HG02970 (cell line): ENCODE measurements at regions not wholly inside any gene's neighbourhood (a gene's known extent, or its start where the extent isn't known, plus 50 kb on each side); places are given as distances from the start of the nearest gene placed in this dataset.

ENCODE experiments used
- ATAC-seq: cut with Tn5 transposase; IDR thresholded peaks from one replicate; pipeline ENCODE4 v1.9.1; 2021; ENCODE audit warnings: mild to moderate bottlenecking, moderate library complexity, moderate number of reproducible peaks; ENCODE audit not compliant: unreplicated experiment, low FRiP score

DNA sequence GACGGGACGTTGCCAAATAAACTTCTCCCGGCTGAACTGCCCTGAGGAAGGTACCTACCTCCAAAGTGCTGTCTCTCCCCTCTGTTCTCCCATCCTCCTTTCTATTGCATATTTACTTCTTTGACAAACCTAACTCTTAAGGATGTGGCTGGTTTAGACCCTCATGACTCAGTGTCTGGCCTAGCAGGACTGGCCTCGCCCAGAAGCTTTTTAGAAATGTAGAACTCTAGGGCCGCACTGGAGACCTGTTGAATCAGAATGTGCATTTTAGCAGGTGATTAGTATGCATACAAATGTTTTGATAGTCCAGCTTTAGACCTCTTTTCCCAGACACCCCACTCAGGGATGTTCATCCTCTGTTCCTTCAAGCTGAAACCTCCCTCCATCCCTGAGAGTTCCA, 335.9 kb downstream of the PIK3R1 start:
- ATAC-seq: no peak

DNA sequence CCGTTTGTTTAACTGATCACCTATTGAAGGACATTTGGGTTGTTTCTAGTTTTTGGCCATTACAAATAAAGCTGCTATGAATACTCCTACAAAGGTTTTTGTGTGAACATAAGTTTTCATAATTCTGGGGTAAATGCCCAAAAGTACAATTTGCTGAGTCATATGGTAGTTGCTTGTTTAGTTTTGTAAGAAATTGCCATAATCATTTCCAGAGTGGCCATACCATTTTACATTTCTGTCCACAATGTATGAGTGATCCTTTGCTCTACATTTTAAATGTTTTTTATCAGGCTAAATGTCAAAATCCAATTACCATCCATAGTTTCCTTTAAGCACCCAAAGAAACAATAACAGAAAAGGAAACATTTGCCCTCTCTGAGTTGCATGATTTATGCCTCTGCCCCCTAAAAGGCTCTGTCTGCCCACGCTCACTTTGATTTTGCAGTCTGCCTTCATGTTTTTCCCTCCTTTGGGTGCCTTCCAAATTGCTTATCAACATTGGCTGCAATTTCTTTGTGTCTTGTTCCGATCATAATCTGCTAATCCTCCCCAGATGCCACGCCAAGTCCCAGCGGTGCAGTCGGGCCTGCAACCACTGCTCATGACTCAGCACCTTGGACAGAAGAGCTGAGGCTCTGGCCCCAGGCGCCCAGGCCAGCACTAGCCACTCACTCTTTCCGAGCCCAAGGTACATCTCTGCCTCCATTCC, 339.2 kb downstream of the PIK3R1 start:
- ATAC-seq: no peak

DNA sequence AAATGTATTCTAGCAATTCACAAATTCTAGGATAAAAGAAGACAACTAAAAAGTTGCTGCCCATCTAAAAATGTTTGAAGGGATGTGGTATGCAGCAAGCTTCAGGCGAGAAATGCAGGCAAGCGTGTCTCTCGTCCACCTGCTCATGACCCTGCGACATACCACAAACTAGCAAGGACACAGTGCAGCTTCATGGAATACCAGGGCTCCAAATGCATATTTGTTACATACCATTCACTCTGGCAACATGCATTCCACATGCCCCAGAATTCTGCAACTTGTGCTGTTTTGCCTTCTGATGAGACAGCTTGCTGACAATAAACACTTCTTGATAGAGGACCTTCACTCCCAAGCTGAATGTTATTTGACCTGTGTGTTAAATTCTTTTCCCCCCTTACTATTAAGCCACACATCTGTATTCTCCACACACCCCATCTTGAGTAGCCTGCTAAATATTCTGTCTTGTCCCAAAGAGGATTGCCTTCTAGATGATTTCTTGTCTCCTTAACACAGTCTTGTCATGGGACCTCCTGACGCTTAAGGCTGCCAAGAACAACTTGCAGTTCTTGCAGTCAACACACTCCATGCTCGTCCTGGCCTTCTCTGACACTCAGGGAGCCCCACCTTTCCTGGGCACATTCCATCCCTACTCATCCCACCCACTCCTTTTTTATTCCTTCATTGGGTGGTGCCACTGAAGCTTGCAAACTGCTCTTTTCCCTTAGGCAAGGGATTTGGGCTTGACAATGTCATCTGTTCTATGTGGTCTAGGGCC, 340.5 kb downstream of the PIK3R1 start:
- ATAC-seq: no peak

DNA sequence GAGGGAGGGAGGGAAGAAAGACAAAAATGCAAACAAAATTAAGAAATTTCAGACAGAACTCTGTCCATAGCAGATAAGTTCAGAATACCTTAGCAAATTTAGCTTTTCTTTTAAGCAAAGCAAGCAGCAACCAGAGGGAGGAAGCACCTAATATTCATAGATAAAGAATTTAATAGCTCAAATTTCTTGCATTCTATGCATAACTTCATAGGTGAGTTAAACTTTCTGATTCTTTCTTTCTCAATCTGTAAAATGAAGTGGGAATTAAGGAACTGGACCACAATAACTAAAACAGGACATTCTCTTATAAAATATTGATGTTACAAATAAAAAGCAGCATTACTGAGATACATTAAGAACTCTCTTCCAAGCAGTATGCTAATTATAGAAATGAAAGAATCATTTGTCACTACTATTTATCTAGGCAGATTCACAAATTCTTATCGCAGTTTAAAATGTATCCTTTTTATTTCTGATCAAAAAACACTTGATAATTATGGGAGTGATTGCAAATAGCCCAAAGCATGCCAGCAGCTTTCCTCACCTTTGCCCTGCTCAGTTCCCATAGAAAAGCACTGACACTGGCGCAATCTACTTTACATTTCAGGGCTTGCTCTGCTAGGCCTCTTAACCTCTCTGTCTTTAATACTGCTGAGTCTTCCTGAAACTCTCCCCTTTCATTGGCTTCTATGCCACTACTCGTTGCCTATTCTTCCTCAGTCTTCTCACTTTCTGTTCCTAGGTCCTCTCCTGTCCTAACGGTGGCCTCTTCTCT, 341.8 kb downstream of the PIK3R1 start:
- no peak for ATAC-seq

DNA sequence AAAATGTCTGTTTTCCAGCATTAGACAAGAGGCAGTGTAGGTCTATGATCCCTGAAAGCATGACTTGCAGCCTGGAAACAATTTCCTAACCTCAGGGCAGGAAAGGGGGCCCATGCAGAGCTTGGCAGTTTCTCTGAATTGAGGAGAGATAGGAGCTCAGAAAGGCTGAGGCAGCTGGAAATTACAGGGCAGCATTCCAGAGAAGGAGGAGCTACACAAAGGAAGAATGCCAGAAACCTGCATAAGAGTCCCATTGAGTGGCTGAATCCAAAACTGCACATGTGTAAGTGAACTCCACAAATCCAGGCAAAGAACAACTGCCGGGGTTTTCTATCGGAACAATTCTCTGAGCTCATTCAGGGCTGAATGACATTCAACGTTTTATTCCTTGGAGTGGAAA, 346.8 kb downstream of the PIK3R1 start:
- no peak for ATAC-seq

DNA sequence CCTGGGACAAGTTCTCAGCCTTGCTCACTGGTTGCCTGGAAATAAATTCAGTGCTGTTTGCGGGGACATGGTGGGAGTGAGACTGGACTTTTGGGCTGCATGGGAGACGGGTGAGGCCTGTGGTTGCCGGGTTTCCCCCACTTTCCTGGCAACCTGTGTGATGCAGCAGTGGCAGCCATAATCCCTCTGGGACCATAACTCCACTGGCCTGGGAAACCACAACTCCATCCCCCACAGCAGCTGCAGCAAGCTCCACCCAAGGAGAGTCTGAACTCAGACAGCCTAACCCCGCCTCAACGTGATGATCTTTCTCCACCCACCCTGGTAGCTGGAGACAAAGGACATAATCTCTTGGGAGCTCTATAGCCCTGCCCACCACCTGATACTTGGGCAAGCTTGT, 349.9 kb downstream of the PIK3R1 start:
- no peak for ATAC-seq

DNA sequence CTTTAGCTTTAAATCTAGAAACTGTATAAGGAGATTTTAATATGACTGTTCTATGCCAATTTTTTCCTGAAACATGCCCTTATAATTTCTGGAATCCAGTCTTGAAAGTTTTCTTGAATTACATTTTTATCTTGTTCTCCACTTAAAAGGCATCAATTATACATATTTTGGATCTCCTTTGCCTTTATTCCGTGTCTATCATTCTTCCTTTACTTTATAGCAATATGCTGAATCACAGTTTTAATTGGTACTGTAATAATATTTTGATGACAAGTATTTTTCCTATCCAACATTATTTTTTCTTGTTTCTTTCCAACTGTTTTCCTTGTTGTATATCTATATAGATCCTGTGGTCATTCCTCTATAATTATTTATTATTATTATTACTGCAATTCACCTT, 361.2 kb downstream of the PIK3R1 start:
- ATAC-seq: no peak

DNA sequence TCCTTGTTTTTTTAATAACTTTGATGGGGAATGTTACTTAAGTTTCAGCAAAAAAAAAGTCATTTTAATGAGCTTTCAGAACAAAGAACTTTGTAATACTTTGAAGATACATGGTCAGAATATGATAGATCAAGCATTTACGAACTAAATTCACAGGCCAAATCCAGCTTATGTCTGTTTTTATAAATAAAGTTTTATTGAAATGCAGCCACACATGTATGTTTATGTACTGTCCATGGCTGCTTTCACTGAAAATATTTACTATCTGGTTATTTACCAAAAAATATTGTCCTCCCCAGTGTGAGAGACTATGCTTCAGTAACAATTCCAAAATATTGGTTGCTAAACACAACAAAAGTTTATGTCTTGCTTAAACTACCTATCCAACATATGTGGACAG, 366.7 kb downstream of the PIK3R1 start:
- ATAC-seq: no peak

DNA sequence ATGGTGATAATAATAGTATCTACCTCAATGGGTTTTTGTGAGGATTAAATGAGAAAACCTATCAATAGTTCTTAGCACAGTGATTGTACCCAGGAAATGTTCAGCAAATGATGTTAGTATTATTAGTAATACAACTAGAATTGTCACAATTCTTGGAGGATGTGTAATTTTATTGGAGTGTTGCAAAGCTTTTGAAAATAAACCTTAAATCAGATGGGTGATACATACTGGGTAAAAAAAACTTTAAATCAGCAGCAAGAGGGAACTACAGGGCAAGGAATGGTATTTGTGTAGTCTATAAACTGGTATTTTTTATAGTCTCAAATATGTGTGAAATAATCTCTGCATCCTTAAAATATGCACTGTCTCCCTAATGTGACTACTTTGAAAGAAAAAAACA, 371.6 kb downstream of the PIK3R1 start:
- ATAC-seq: no peak

DNA sequence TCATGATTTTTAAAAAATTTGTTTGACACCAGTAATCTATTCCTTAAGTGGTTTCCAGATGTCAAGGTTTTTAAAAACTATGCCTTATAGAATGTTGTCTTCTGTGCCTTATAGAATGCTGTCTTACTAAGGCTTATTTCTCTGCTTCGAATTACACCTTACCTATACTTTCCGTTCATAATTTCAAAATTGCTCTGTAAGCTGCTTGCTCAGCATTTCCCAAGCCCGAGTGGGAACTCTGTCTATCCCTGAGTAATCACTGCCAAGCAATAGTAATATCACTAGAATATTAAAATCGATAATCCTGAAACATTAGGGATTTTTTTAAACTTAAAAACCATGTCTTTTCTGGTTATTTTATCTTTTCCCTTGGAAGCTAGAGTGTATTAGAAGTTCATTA, 376.3 kb downstream of the PIK3R1 start:
- no peak for ATAC-seq

DNA sequence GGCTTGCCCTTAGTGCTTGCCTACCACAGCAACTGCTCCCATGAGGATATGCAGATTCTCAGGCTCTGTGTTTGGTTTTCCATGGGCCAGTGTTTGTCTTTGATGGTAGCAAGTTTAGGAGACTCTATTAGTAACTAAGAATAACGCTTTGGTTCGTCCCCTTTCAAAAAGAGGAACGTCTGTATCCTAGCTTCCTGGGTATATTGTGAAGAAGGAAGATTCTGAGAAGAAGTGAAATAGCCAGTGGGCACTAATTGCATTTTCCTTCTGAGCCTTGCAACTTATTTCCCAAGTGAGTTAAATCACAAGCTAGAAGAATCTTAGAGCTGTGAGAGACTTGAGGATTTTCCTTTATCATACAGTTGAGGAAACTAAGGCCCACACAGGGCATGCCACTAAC, 376.8 kb downstream of the PIK3R1 start:
- ATAC-seq: no peak

DNA sequence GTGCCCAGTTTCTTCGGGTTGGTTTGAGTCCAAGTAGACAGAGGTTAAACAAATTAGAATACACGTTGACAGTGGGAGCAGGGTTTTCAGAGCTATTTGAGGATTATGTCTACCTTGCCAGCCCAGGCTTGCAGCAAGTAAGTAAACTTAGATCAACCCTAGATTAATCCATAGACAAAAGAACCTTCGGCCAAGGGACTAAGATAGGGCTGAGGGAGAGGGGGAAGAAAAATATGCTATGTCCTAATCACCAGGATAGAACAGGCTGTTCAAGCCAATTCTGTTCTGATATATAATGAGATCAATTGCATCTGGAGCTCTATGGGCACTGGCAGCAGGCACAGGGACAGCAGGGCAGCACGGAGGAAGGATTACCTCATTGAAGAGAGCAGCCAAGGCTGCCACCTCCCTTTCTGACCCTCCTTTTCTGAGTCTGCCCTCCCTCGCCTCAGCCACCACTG, 377.7 kb downstream of the PIK3R1 start:
- no peak for ATAC-seq

DNA sequence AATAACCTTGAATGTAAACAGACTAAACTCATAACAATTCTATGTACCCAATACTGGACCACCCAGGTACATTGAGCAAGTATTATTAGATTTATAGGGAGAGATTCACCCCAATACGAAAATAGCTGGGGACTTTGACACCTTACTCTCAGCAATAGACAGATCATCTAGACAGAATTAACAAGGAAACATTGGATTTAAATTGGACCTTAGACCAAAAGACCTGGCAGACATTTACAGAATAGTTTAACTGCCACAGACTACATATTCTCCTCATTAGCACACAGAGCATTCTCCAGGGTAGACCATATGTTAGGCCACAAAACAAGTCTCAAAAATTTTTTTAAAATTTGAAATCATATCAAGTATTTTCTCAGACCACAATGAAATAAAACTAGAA, 397.4 kb downstream of the PIK3R1 start:
- ATAC-seq: no peak

DNA sequence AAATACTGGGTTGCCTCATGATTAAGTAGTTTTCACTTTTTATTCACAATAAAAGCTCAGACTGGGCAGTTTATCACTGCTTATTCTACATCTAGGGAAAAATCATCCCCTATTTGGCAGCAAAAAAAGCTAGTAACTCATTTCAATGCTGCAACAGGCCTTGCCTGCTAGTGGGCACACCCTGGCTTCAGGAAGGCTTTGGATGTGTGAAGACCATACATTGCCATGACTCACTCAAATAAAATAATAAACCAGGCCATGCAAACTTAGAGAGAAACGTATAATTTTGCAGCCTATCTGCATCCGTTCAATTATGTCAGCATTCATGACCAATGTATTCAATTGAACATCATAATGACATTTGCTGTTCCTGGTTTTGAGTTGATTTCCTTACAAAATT, 402.9 kb downstream of the PIK3R1 start:
- no peak for ATAC-seq

DNA sequence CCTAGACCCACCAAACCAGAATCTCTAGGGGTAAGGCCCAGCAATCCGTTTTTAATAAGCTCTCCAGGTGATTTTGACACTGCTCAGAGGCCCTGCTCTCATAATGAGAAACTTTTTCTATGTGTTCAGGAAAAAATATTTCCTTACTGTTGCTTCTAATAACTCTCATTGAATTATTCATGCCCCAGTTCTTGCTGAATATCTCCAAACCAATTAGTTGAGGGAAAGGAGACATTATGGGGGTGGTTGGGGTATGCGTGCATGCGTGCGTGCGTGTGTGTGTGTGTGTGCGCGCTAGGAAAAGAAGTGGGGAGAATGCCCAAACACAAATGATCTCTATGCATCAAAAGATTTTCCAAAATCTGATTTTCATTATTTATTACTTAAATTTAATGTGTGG, 411.4 kb downstream of the PIK3R1 start:
- no peak for ATAC-seq

DNA sequence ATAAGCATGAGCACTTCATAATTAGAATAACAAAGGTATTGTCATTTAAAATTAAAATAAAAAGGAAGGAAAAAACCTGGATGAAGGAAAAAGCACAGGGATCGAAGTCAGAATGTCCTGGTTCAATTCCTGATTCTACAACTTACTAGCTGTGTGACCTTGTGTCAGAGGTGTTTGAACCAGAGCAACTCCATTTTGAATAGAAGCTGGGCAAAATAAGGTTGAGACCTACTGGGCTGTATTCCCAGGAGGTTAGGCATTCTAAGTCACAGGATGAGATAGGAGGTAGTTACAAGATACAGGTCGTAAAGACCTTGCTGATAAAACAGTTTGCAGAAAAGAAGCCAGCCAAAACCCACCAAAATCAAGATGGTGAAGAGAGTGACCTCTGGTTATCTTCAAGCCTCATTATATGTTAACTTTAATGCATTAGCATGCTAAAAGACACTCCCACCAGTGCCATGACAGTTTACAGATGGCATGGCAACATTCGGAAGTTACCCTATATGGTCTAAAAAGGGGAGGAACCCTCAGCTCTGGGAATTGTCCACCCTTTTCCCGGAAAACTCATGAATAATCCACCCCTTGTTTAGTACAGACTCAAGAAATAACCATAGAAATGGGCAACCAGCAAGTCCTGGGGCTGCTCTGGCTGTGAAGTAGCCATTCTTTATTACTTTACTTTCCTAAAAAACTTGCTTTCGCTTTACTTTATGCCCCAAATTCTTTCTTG, 412.7 kb downstream of the PIK3R1 start:
- no peak for ATAC-seq

DNA sequence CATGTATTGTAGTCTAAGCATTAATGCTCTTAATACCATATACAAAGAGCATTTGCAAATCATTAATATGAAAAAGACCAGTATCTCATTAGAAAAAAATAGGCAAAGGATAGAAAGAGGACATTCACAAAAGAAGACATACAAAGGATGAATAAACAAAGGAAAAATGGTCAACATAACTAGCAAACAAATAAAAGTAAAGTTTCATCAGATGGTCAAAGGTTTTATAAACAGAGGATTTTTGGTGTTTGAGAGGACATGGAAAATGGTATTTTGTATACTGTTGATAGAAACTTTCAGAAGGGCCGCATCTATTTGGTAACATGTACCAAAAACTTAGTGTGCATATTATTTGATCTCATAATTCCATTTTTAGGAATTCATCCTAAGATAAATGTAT, 414.8 kb downstream of the PIK3R1 start:
- ATAC-seq: no peak

DNA sequence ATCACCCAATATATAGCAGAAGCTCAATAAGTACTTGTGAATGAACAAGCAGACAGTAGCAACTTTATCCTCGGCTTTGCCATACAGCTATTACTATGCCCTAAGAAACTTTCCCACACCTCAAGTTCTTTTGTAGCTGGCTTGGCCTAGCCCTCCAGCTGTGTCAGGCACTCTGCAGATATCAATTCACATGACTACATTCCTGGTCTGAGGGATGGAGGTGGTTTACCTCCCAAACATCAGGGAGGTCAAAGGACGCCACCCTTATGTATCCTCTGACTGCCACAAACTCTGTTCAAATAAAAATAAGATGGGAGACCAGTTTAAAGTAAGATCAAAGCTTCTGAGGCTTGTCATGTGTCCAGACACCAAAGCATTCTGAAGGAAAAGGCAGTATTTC, 416.3 kb downstream of the PIK3R1 start:
- ATAC-seq: no peak

DNA sequence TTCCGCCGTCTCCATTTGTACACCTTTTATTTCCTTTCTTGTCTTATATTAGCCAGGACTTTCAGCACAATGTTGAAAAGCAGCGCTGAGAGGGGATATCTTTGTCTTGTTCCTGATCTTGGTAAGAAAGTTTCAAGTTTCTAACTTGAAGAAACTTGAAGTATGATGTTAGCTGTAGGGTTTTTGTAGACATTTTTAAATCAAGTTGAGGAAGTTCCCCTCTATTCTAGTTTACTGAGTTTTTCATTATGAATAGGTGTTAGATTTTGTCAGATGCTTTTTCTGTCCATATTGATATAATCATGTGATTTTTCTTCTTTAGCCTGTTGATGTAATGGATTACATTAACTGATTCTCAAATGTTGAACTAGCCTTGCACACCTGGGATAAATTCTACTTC, 425.7 kb downstream of the PIK3R1 start:
- no peak for ATAC-seq

DNA sequence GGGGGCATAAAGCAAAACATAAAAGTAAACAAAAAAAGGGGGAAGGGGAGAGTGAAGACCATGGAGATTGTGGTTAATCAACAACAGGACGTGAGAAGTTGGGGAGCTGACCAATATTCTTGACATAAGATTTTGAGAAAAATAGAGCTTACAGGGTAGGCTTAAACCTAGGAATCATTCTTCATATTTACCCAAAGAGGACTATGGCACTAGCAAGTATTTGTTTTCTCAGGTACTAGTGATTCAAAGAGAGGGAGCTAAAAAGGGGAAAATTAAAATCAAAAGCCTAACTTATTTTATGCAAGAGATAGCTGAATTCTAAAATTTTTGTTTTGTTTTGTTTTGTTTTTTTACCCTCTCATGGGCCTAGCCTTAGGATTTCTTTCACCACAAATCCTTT, 427.5 kb downstream of the PIK3R1 start:
- ATAC-seq: no peak

DNA sequence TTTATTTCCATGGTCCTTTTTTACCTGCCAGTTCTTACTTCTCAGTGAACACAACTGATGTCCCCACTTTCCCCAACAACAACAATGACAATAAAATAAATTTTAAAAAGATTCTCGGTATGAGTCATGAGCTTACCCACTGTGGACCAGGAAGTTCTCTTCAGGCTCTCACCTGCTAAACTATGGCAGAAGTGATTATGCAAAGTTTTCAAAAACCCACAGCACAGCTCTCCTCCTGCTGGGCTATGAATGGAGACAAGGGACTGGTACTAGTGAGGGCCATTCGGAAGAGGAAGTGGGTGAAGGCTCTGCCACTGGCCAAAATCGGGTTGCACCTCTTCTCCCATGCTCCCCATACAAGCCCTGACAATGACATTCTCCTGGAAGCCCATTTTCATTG, 429.4 kb downstream of the PIK3R1 start:
- ATAC-seq: peak; percentile 93
